ENCODE measurements at regions not wholly inside any gene's neighbourhood (a gene's known extent, or its start where the extent isn't known, plus 50 kb on each side); places are given as distances from the start of the nearest gene placed in this dataset.
"Not testable (repeated sequence)": the region's sequence is repeated elsewhere in the genome, so short reads cannot be mapped to it uniquely, and the experiment has no call there.

GRCh38 chrX:40799745-40800144, 64.4 kb upstream of the MED14 start:
- H3K56ac ChIP-seq (replicated peaks; ENCODE audit: insufficient read length, low read depth, low read length); H2BK5ac ChIP-seq (ENCODE audit: low read depth, low read length); H3K23ac ChIP-seq (ENCODE audit: insufficient read length); H3K14ac ChIP-seq (ENCODE audit: insufficient read length); H4K20me1 ChIP-seq (replicated peaks in 1 of 2; ENCODE audit: control insufficient read depth in 1 of 2, insufficient read depth in 2 of 2, low read length in 2 of 2); H2AFZ ChIP-seq (ENCODE audit: low read length); H3K79me1 ChIP-seq (ENCODE audit: low read depth, low read length); H3K18ac ChIP-seq (ENCODE audit: extremely low read depth, low read length); H3K4me3 ChIP-seq (ENCODE audit: extremely low read depth in 1 of 4, insufficient read depth in 2 of 4, low read depth in 3 of 4, low read length in 4 of 4); H2BK120ac ChIP-seq (replicated peaks; ENCODE audit: low read depth, low read length); H4K91ac ChIP-seq (replicated peaks; ENCODE audit: insufficient read length, low read length); H2BK20ac ChIP-seq (ENCODE audit: low read length); H4K5ac ChIP-seq (ENCODE audit: insufficient read length, low read depth, low read length); POLR2A ChIA-PET (ENCODE audit: partially characterized antibody); H3K27me3 ChIP-seq (replicated peaks in 1 of 4; ENCODE audit: control insufficient read depth in 3 of 4, extremely low read depth in 1 of 4, insufficient read depth in 3 of 4, low read length in 3 of 4); H4K8ac ChIP-seq (ENCODE audit: extremely low read depth, insufficient read depth, low read length); H3K79me2 ChIP-seq (ENCODE audit: control insufficient read depth in 1 of 2, insufficient read depth in 2 of 2, low read length in 2 of 2); FAIRE-seq; H3K4me2 ChIP-seq (ENCODE audit: insufficient read depth in 1 of 2, low read depth in 2 of 2, low read length in 2 of 2); H3K36me3 ChIP-seq (ENCODE audit: control insufficient read depth in 2 of 4, insufficient read depth in 4 of 4, low read length in 3 of 4); H3K27ac ChIP-seq (ENCODE audit: low read depth, low read length); H3K9me3 ChIP-seq (ENCODE audit: insufficient read depth in 2 of 2, low read depth in 1 of 2, low read length in 1 of 2); H2BK15ac ChIP-seq (ENCODE audit: low read length); H3K4ac ChIP-seq (replicated peaks; ENCODE audit: insufficient read length, low read depth, low read length); H3K9ac ChIP-seq (replicated peaks in 1 of 4; ENCODE audit: extremely low read depth in 1 of 4, low read depth in 3 of 4, low read length in 3 of 4); H3K23me2 ChIP-seq (ENCODE audit: low read depth, low read length); H2BK12ac ChIP-seq (ENCODE audit: low read depth, low read length); H3K4me1 ChIP-seq (replicated peaks in 1 of 4; ENCODE audit: control insufficient read depth in 3 of 4, insufficient read depth in 4 of 4, low read length in 3 of 4); H2AK5ac ChIP-seq (ENCODE audit: low read depth, low read length); DNase-seq (ENCODE audit: low read depth in 1 of 2, low spot score in 2 of 2): not testable (repeated sequence)
- WGBS, 2 experiments (ENCODE audit: extremely low coverage in 1 of 2, insufficient coverage in 1 of 2, insufficient read length in 1 of 2, insufficient replicate concordance in 2 of 2, low coverage in 1 of 2, low lambda C conversion rate in 2 of 2, missing lambda C conversion rate in 1 of 2) = 86% methylated on average over 3 of the region's 3 CpGs; no CpG with 5 or more reads in 1 of the 2 experiments
- CTCF ChIA-PET (ENCODE audit: partially characterized antibody) = interaction anchor here (1.2 kb wide), 1 partner anchor 44 kb away, joined by 3 read pairs; no protein-coding TSS in a partner anchor

Data from H1 (cell line).